Right atrium auricular region (tissue), 2 donors: ENCODE measurements at regions not wholly inside any gene's neighbourhood (a gene's known extent, or its start where the extent isn't known, plus 50 kb on each side); places are given as distances from the start of the nearest gene placed in this dataset.

ENCODE experiments used
- DNase-seq: peaks from one replicate; pipeline ENCODE4 v3.0.0-alpha.2; 2019; ENCODE audit warnings: low spot score
- H3K27ac ChIP-seq, 2 donors: fragments of 200-600 bp; sonication (generic); 1 replicate in 1 of 2; 2 replicates in 1 of 2; pipeline ENCODE4 v1.5.1; 2016 to 2019
- H3K27me3 ChIP-seq, 2 donors: fragments of 200-600 bp; sonication (generic); one replicate each; pipeline versions ENCODE4 v1.5.1 to v1.6.0; 2017 to 2019
- H3K36me3 ChIP-seq: fragments of 200-600 bp; sonication (generic); one replicate; pipeline ENCODE4 v1.5.1; 2016
- H3K4me1 ChIP-seq, 2 donors: fragments of 200-600 bp; sonication (generic); one replicate each; pipeline versions ENCODE4 v1.5.1 to v1.6.0; 2017 to 2019
- H3K4me3 ChIP-seq, 2 donors: fragments of 200-600 bp; sonication (generic); 1 replicate in 1 of 2; 2 replicates in 1 of 2; pipeline ENCODE4 v1.5.1; 2017 to 2019; ENCODE audit warnings: mild to moderate bottlenecking in 1 of 2, moderate library complexity in 1 of 2
- H3K9me3 ChIP-seq, 2 donors: fragments of 200-600 bp; sonication (generic); one replicate each; pipeline ENCODE4 v1.5.1; 2019
- CTCF ChIP-seq, 2 donors: fragments of 200-600 bp; sonication (generic); IDR thresholded peaks; one replicate each; pipeline ENCODE4 v1.5.1; 2019; ENCODE audit warnings: antibody characterized with exemption in 2 of 2

GRCh38 chr6:101303495-101303894, 90.0 kb upstream of the GRIK2 start:
- no peaks in the 10 kb centered on the region for H3K4me1 ChIP-seq
- no peak for TF ChIP-seq CTCF (IDR thresholded peaks at IDR 0.05)
- no peaks in the 10 kb centered on the region for H3K9me3 ChIP-seq
- H3K36me3 ChIP-seq = no peaks in the 10 kb centered on the region
- H3K27ac ChIP-seq = no peak overlapping the region
- no peak for DNase-seq
- H3K4me3 ChIP-seq = no peak overlapping the region
- H3K27me3 ChIP-seq = no peaks in the 10 kb centered on the region

GRCh38 chr6:101312652-101313051, 80.9 kb upstream of the GRIK2 start:
- no peaks in the 10 kb centered on the region for H3K27me3 ChIP-seq
- H3K4me3 ChIP-seq = no peak overlapping the region
- no peak for TF ChIP-seq CTCF (IDR thresholded peaks at IDR 0.05)
- H3K4me1 ChIP-seq = no peaks in the 10 kb centered on the region
- H3K27ac ChIP-seq = no peak overlapping the region
- no peak for DNase-seq
- H3K9me3 ChIP-seq = no peaks in the 10 kb centered on the region
- H3K36me3 ChIP-seq = no peaks in the 10 kb centered on the region

DNA sequence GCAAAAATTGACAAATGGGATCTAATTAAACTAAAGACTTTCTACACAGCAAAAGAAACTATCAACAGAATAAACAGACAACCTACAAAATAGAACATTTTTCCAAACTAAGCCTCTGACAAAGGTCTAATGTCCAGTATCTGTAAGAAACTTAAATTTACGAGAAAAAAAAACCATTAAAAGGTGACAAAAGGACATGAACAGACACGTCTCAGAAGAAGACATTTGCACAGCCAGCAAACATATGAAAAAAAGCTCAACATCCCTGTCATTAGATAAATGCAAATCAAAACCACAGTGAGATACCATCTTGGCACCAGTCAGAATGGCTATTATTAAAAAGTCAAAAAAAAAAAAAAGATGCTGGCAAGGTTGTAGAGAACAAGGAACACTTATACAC, 70.6 kb upstream of the GRIK2 start:
- TF ChIP-seq CTCF (IDR thresholded peaks at IDR 0.05) = no peak
- DNase-seq = no peak
- Histone ChIP-seq H3K27ac (no peak overlapping the region), H3K36me3 (no peaks in the 10 kb centered on the region), H3K4me3 (no peak overlapping the region), H3K4me1 (no peaks in the 10 kb centered on the region), H3K27me3 (no peaks in the 10 kb centered on the region), H3K9me3 (no peaks in the 10 kb centered on the region)

DNA sequence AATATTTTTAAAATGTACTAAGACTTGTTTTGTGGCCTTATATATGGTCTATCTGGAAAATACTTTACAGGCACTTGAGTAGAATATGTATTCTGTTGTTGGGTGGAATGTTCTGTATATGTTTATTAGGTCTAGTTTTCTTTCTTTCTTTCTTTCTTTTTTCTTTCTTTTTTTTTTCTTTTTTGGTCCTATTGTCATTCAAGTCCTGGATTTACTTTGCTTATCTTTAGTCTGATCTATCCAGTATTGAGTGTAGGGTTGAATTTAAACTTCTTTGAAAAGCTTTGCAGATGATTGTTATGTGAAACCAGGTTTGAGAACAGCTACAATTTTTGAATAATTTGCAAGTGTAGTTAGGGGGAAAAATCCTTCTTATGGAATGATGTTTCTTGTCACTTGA, 67.1 kb upstream of the GRIK2 start:
- Histone ChIP-seq H3K27me3 (no peaks in the 10 kb centered on the region), H3K9me3 (no peaks in the 10 kb centered on the region), H3K36me3 (no peaks in the 10 kb centered on the region), H3K4me3 (no peak overlapping the region), H3K27ac (no peak overlapping the region), H3K4me1 (no peaks in the 10 kb centered on the region)
- no peak for DNase-seq
- TF ChIP-seq CTCF (IDR thresholded peaks at IDR 0.05) = no peak

- TF ChIP-seq CTCF (IDR thresholded peaks at IDR 0.05) = no peak
- no peak for DNase-seq
- no peaks in the 10 kb centered on the region for H3K9me3 ChIP-seq
- no peaks in the 10 kb centered on the region for H3K36me3 ChIP-seq
- no peaks in the 10 kb centered on the region for H3K27me3 ChIP-seq
- no peak overlapping the region for H3K4me3 ChIP-seq
- no peak overlapping the region for H3K27ac ChIP-seq
- H3K4me1 ChIP-seq = no peaks in the 10 kb centered on the region
These were observed 51.6 kb upstream of the GRIK2 start for GRCh38 chr6:101341926-101342325.
